Esophagus (tissue), 2 donors: ENCODE measurements at regions not wholly inside any gene's neighbourhood (a gene's known extent, or its start where the extent isn't known, plus 50 kb on each side); places are given as distances from the start of the nearest gene placed in this dataset.
"Not testable (repeated sequence)": the region's sequence is repeated elsewhere in the genome, so short reads cannot be mapped to it uniquely, and the experiment has no call there.

Experiments used
- H3K27ac ChIP-seq, 2 donors: one replicate each; pipeline ENCODE4 v1.5.1; 2013; ENCODE audit warnings: low read depth in 2 of 2, mild to moderate bottlenecking in 2 of 2, inconsistent platforms in 1 of 2, low read length in 1 of 2, moderate library complexity in 1 of 2
- H3K27me3 ChIP-seq, 2 donors: one replicate each; pipeline ENCODE4 v1.6.1; 2013; ENCODE audit warnings: low read length in 2 of 2, control low read depth in 1 of 2, mild to moderate bottlenecking in 1 of 2; ENCODE audit not compliant: insufficient read depth in 2 of 2, control insufficient read depth in 1 of 2
- H3K36me3 ChIP-seq, 2 donors: one replicate each; pipeline ENCODE4 v1.6.1; 2013; ENCODE audit warnings: low read length in 1 of 2; ENCODE audit not compliant: control insufficient read depth in 2 of 2, insufficient read depth in 2 of 2
- H3K4me1 ChIP-seq, 2 donors: one replicate each; pipeline ENCODE4 v1.6.1; 2013; ENCODE audit warnings: low read length in 1 of 2; ENCODE audit not compliant: control insufficient read depth in 2 of 2, insufficient read depth in 2 of 2
- H3K4me3 ChIP-seq, 2 donors: one replicate each; pipeline ENCODE4 v1.5.1; 2013; ENCODE audit warnings: low read length in 2 of 2, mild to moderate bottlenecking in 2 of 2, low read depth in 1 of 2, moderate library complexity in 1 of 2
- H3K9me3 ChIP-seq, 2 donors: one replicate each; pipeline ENCODE4 v1.6.1; 2013; ENCODE audit warnings: mild to moderate bottlenecking in 2 of 2, low read depth in 1 of 2, low read length in 1 of 2, moderate library complexity in 1 of 2; ENCODE audit not compliant: control insufficient read depth in 2 of 2, insufficient read depth in 1 of 2
- WGBS, 2 donors: extraction: QIAGEN DNeasy Blood & Tissue Kit; methylation state at CpG; one replicate each; pipeline ENCODE4 v1.1.7; 2013; 5-methylcytosine and 5-hydroxymethylcytosine counted together
- donor health status: healthy with polysubstance abuse.
- donor health status: Bipolar disorder and iron deficiency.

- 90 to 92% methylated on average over 1 of the region's 1 CpG for WGBS, 2 donors
- Histone ChIP-seq H3K27ac (no peak overlapping the region), H3K36me3 (no peaks in the 10 kb centered on the region), H3K27me3 (no peaks in the 10 kb centered on the region), H3K9me3 (no peaks in the 10 kb centered on the region), H3K4me3 (no peak overlapping the region), H3K4me1 (no peaks in the 10 kb centered on the region)
Measured at GRCh38 chr6:15014958-15015357, 230.9 kb upstream of the JARID2 start.

GRCh38 chr6:15016813-15017212 lies 229.1 kb upstream of the JARID2 start:
- Histone ChIP-seq H3K4me3 (no peak overlapping the region), H3K4me1 (no peaks in the 10 kb centered on the region), H3K27ac (no peak overlapping the region), H3K27me3 (no peaks in the 10 kb centered on the region), H3K9me3 (no peaks in the 10 kb centered on the region), H3K36me3 (no peaks in the 10 kb centered on the region)
- WGBS, 2 donors = 67 to 72% methylated on average over 6 of the region's 6 CpGs

GRCh38 chr6:15017261-15017660 lies 228.6 kb upstream of the JARID2 start:
- Histone ChIP-seq H3K27me3 (no peaks in the 10 kb centered on the region), H3K27ac (no peak overlapping the region), H3K4me3 (no peak overlapping the region), H3K4me1 (no peaks in the 10 kb centered on the region), H3K9me3 (no peaks in the 10 kb centered on the region), H3K36me3 (no peaks in the 10 kb centered on the region)
- 32 to 36% methylated on average over 11 of the region's 11 CpGs for WGBS, 2 donors

- Histone ChIP-seq H3K27ac (no peak overlapping the region), H3K4me3 (no peak overlapping the region), H3K9me3 (no peaks in the 10 kb centered on the region), H3K36me3 (no peaks in the 10 kb centered on the region), H3K27me3 (no peaks in the 10 kb centered on the region), H3K4me1 (no peaks in the 10 kb centered on the region)
- WGBS, 2 donors = 93 to 96% methylated on average over 9 of the region's 9 CpGs
Measured at GRCh38 chr6:15017803-15018202, 228.1 kb upstream of the JARID2 start.

GRCh38 chr6:15020119-15020770 lies 225.6 kb upstream of the JARID2 start:
- 93 to 95% methylated on average over 8 of the region's 8 CpGs for WGBS, 2 donors
- H3K4me3 ChIP-seq = no peak overlapping the region
- no peaks in the 10 kb centered on the region for H3K36me3 ChIP-seq

GRCh38 chr6:15021074-15021473 lies 224.8 kb upstream of the JARID2 start:
- Histone ChIP-seq H3K27me3 (no peaks in the 10 kb centered on the region), H3K4me1 (no peaks in the 10 kb centered on the region), H3K9me3 (no peaks in the 10 kb centered on the region), H3K4me3 (no peak overlapping the region), H3K36me3 (no peaks in the 10 kb centered on the region), H3K27ac (no peak overlapping the region)
- 88 to 93% methylated on average over 7 of the region's 7 CpGs for WGBS, 2 donors

More at GRCh38 chr6:15020119-15020770, 225.6 kb upstream of the JARID2 start:
- Histone ChIP-seq H3K27me3 (no peaks in the 10 kb centered on the region), H3K4me1 (no peaks in the 10 kb centered on the region), H3K27ac (no peak overlapping the region), H3K9me3 (no peaks in the 10 kb centered on the region)

GRCh38 chr6:15023018-15023417 lies 222.9 kb upstream of the JARID2 start:
- H3K36me3 ChIP-seq, H3K9me3 ChIP-seq, H3K4me1 ChIP-seq, H3K4me3 ChIP-seq, H3K27ac ChIP-seq, H3K27me3 ChIP-seq: not testable (repeated sequence)
- WGBS, 2 donors = 81 to 82% methylated on average over 13 to 14 of the region's 14 CpGs

GRCh38 chr6:15023448-15023847 lies 222.4 kb upstream of the JARID2 start:
- Histone ChIP-seq H3K36me3 (no peaks in the 10 kb centered on the region), H3K4me3 (no peak overlapping the region), H3K4me1 (no peaks in the 10 kb centered on the region), H3K27me3 (no peaks in the 10 kb centered on the region), H3K27ac (no peak overlapping the region), H3K9me3 (no peaks in the 10 kb centered on the region)
- 73 to 76% methylated on average over 8 of the region's 8 CpGs for WGBS, 2 donors

GRCh38 chr6:15025446-15025845 lies 220.4 kb upstream of the JARID2 start:
- H3K27me3 ChIP-seq = no peaks in the 10 kb centered on the region
- no peak overlapping the region for H3K27ac ChIP-seq
- WGBS, 2 donors = 73 to 76% methylated on average over 3 of the region's 3 CpGs
- H3K9me3 ChIP-seq = no peaks in the 10 kb centered on the region
- H3K4me1 ChIP-seq = no peaks in the 10 kb centered on the region
- H3K36me3 ChIP-seq = no peaks in the 10 kb centered on the region
- no peak overlapping the region for H3K4me3 ChIP-seq

GRCh38 chr6:15026832-15027231 lies 219.0 kb upstream of the JARID2 start:
- Histone ChIP-seq H3K36me3 (no peaks in the 10 kb centered on the region), H3K4me3 (no peak overlapping the region), H3K27me3 (no peaks in the 10 kb centered on the region), H3K4me1 (no peaks in the 10 kb centered on the region), H3K27ac (no peak overlapping the region), H3K9me3 (no peaks in the 10 kb centered on the region)
- WGBS, 2 donors = 32 to 49% methylated on average over 6 of the region's 6 CpGs
